SK-N-MC (cell line): ENCODE measurements at regions not wholly inside any gene's neighbourhood (a gene's known extent, or its start where the extent isn't known, plus 50 kb on each side); places are given as distances from the start of the nearest gene placed in this dataset.

Experiments
- DNase-seq: peaks from one replicate; pipeline ENCODE4 v3.0.0-alpha.2; 2011; ENCODE audit warnings: low read depth, low spot score
- H3K27ac ChIP-seq: fragments of 200-600 bp; sonication (generic); 2 replicates; pipeline ENCODE4 v1.5.1; 2016; ENCODE audit warnings: mixed run types
- H3K36me3 ChIP-seq: fragments of 200-600 bp; sonication (generic); 2 replicates; pipeline ENCODE4 v1.6.1; 2017; ENCODE audit warnings: antibody characterized with exemption, low read length, mixed read lengths; ENCODE audit not compliant: insufficient read depth
- H3K4me3 ChIP-seq: fragments of 200-600 bp; sonication (generic); 2 replicates; pipeline ENCODE4 v1.5.1; 2016
- H3K9ac ChIP-seq: fragments of 200-600 bp; sonication (generic); 2 replicates; pipeline ENCODE4 v1.8.0; 2017; ENCODE audit warnings: mixed run types, mixed read lengths; ENCODE audit not compliant: insufficient read length
- H3K9me3 ChIP-seq: fragments of 200-600 bp; sonication (generic); 2 replicates; pipeline ENCODE4 v1.6.1; 2017; ENCODE audit warnings: low read depth, mild to moderate bottlenecking, antibody characterized with exemption, low read length, moderate library complexity, mixed read lengths
- EZH2 ChIP-seq: fragments of 200-600 bp; sonication (generic); IDR thresholded peaks from one replicate; pipeline ENCODE4 v1.6.1; 2017; ENCODE audit warnings: antibody characterized with exemption
- FOXP2 ChIP-seq: optimal IDR thresholded peaks from 2 replicates; pipeline ENCODE3; 2011; ENCODE audit warnings: mild to moderate bottlenecking, moderate library complexity; ENCODE audit not compliant: insufficient read depth; ENCODE audit errors: extremely low read length, control extremely low read depth
- POLR2AphosphoS5 ChIP-seq: IDR thresholded peaks from 2 replicates; pipeline ENCODE4 v1.6.1; 2012; ENCODE audit warnings: mild to moderate bottlenecking, low read depth, low read length, borderline replicate concordance

GRCh38 chr7:109073543-109073942 is 503.9 kb downstream of the DNAJB9 start:
- no peak for DNase-seq
- H3K27ac ChIP-seq = no peak overlapping the region
- no peak overlapping the region for H3K4me3 ChIP-seq
- no peak overlapping the region for H3K9ac ChIP-seq
- no peaks in the 10 kb centered on the region for H3K9me3 ChIP-seq
- TF ChIP-seq EZH2 = no peak
- no peaks in the 10 kb centered on the region for H3K36me3 ChIP-seq

- TF ChIP-seq POLR2AphosphoS5 = no peak
- TF ChIP-seq FOXP2 = no peak
- no peak for TF ChIP-seq EZH2
- Histone ChIP-seq H3K9me3 (no peaks in the 10 kb centered on the region), H3K36me3 (no peaks in the 10 kb centered on the region), H3K9ac (no peak overlapping the region), H3K4me3 (no peak overlapping the region), H3K27ac (no peak overlapping the region)
- DNase-seq = no peak
Measured at GRCh38 chr7:109076396-109076972, 506.8 kb downstream of the DNAJB9 start.

- no peak overlapping the region for H3K27ac ChIP-seq
- no peak overlapping the region for H3K4me3 ChIP-seq
- TF ChIP-seq POLR2AphosphoS5 = no peak
- TF ChIP-seq EZH2 = no peak
- no peak for TF ChIP-seq FOXP2
- H3K9me3 ChIP-seq = no peaks in the 10 kb centered on the region
- no peak for DNase-seq
- no peaks in the 10 kb centered on the region for H3K36me3 ChIP-seq
- no peak overlapping the region for H3K9ac ChIP-seq
Measured at GRCh38 chr7:109091042-109091441, 521.4 kb downstream of the DNAJB9 start.

- H3K27ac ChIP-seq = no peak overlapping the region
- H3K9ac ChIP-seq = no peak overlapping the region
- no peak overlapping the region for H3K4me3 ChIP-seq
- no peaks in the 10 kb centered on the region for H3K9me3 ChIP-seq
- no peak for TF ChIP-seq POLR2AphosphoS5
- no peak for TF ChIP-seq FOXP2
- no peaks in the 10 kb centered on the region for H3K36me3 ChIP-seq
- no peak for DNase-seq
Measured at GRCh38 chr7:109092268-109092667, 522.6 kb downstream of the DNAJB9 start.

- no peak overlapping the region for H3K27ac ChIP-seq
- no peak overlapping the region for H3K4me3 ChIP-seq
- H3K9me3 ChIP-seq = no peaks in the 10 kb centered on the region
- H3K36me3 ChIP-seq = no peaks in the 10 kb centered on the region
- DNase-seq = no peak
- no peak overlapping the region for H3K9ac ChIP-seq
- TF ChIP-seq POLR2AphosphoS5 (no peak), EZH2 (no peak), FOXP2 (no peak)
Measured at GRCh38 chr7:109101332-109101731, 531.7 kb downstream of the DNAJB9 start.

- no peak for DNase-seq
- Histone ChIP-seq H3K4me3 (no peak overlapping the region), H3K9ac (no peak overlapping the region), H3K27ac (no peak overlapping the region), H3K9me3 (no peaks in the 10 kb centered on the region), H3K36me3 (no peaks in the 10 kb centered on the region)
- TF ChIP-seq EZH2 = no peak
- no peak for TF ChIP-seq POLR2AphosphoS5
- TF ChIP-seq FOXP2 = no peak
Measured at GRCh38 chr7:109109558-109109957, 539.9 kb downstream of the DNAJB9 start.

GRCh38 chr7:109111086-109111485 is 541.4 kb downstream of the DNAJB9 start:
- DNase-seq = no peak
- Histone ChIP-seq H3K9me3 (no peaks in the 10 kb centered on the region), H3K36me3 (no peaks in the 10 kb centered on the region), H3K9ac (no peak overlapping the region), H3K27ac (no peak overlapping the region), H3K4me3 (no peak overlapping the region)
- TF ChIP-seq POLR2AphosphoS5 = no peak
- TF ChIP-seq EZH2 = no peak
- TF ChIP-seq FOXP2 = no peak

GRCh38 chr7:109121599-109122300 is 552.1 kb downstream of the DNAJB9 start:
- TF ChIP-seq POLR2AphosphoS5 = no peak
- no peak for TF ChIP-seq EZH2
- TF ChIP-seq FOXP2 = no peak
- peak; percentile 18 for DNase-seq
- Histone ChIP-seq H3K9me3 (no peaks in the 10 kb centered on the region), H3K27ac (no peak overlapping the region), H3K36me3 (no peaks in the 10 kb centered on the region), H3K4me3 (no peak overlapping the region), H3K9ac (no peak overlapping the region)

GRCh38 chr7:109125001-109125400 is 555.3 kb downstream of the DNAJB9 start:
- Histone ChIP-seq H3K9ac (no peak overlapping the region), H3K9me3 (no peaks in the 10 kb centered on the region), H3K27ac (no peak overlapping the region), H3K4me3 (no peak overlapping the region), H3K36me3 (no peaks in the 10 kb centered on the region)
- no peak for TF ChIP-seq FOXP2
- TF ChIP-seq POLR2AphosphoS5 = no peak
- no peak for TF ChIP-seq EZH2
- no peak for DNase-seq
